ENCODE measurements at regions not wholly inside any gene's neighbourhood (a gene's known extent, or its start where the extent isn't known, plus 50 kb on each side); places are given as distances from the start of the nearest gene placed in this dataset.
A peak's percentile ranks its signal among the peaks of the same experiment; 100 is the strongest.

- FAIRE-seq: no peak
- H3K4me3 ChIP-seq (ENCODE audit: low read depth, low read length): no peak overlapping the region
- no peaks in the 10 kb centered on the region for H3K36me3 ChIP-seq (ENCODE audit: control insufficient read depth, insufficient read depth, low read length)
- no peak for DNase-seq (ENCODE audit: low read depth)
- H3K27me3 ChIP-seq (ENCODE audit: control insufficient read depth, insufficient read depth, low read length): no peaks in the 10 kb centered on the region
- TF ChIP-seq CTCF (IDR thresholded peaks at IDR 0.05; ENCODE audit: insufficient read depth, low read length, severe bottlenecking): no peak
Measured at GRCh38 chr10:90424730-90425129, 433.1 kb downstream of the HTR7 start.

- DNase-seq (ENCODE audit: low read depth) (no peak), FAIRE-seq (no peak)
- no peaks in the 10 kb centered on the region for H3K27me3 ChIP-seq (ENCODE audit: control insufficient read depth, insufficient read depth, low read length)
- H3K36me3 ChIP-seq (ENCODE audit: control insufficient read depth, insufficient read depth, low read length): no peaks in the 10 kb centered on the region
- no peak for TF ChIP-seq CTCF (IDR thresholded peaks at IDR 0.05; ENCODE audit: insufficient read depth, low read length, severe bottlenecking)
- no peak overlapping the region for H3K4me3 ChIP-seq (ENCODE audit: low read depth, low read length)
Measured at GRCh38 chr10:90430186-90430585, 427.7 kb downstream of the HTR7 start.

DNA sequence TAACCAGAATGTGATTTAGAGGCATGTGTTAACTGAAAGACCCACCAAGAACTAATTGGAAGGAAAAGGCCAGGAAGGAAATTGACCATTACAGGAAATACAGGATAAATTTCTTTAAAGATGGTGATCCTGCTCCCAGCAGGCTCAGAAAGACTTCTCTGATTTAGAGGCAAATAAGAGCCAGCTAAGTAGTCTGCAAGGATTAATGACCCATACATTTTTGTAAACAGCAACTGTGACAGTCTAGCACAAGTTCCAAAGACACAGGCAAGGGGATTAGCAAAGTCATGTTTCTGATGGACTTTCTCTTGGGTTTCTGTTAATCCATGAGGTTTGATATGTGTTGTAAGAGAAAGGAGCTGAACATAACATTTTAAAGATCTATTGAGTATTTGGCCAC, 425.0 kb downstream of the HTR7 start:
- TF ChIP-seq CTCF (IDR thresholded peaks at IDR 0.05; ENCODE audit: insufficient read depth, low read length, severe bottlenecking): no peak
- FAIRE-seq (no peak), DNase-seq (ENCODE audit: low read depth) (no peak)
- H3K4me3 ChIP-seq (ENCODE audit: low read depth, low read length): no peak overlapping the region
- no peaks in the 10 kb centered on the region for H3K27me3 ChIP-seq (ENCODE audit: control insufficient read depth, insufficient read depth, low read length)
- H3K36me3 ChIP-seq (ENCODE audit: control insufficient read depth, insufficient read depth, low read length): no peaks in the 10 kb centered on the region

GRCh38 chr10:90435296-90435695, 422.5 kb downstream of the HTR7 start:
- no peak for TF ChIP-seq CTCF (IDR thresholded peaks at IDR 0.05; ENCODE audit: insufficient read depth, low read length, severe bottlenecking)
- no peak for FAIRE-seq
- DNase-seq (ENCODE audit: low read depth): peak; percentile 57
- Histone ChIP-seq H3K36me3 (ENCODE audit: control insufficient read depth, insufficient read depth, low read length) (no peaks in the 10 kb centered on the region), H3K4me3 (ENCODE audit: low read depth, low read length) (no peak overlapping the region), H3K27me3 (ENCODE audit: control insufficient read depth, insufficient read depth, low read length) (no peaks in the 10 kb centered on the region)

- H3K4me3 ChIP-seq (ENCODE audit: low read depth, low read length): no peak overlapping the region
- H3K36me3 ChIP-seq (ENCODE audit: control insufficient read depth, insufficient read depth, low read length): no peaks in the 10 kb centered on the region
- H3K27me3 ChIP-seq (ENCODE audit: control insufficient read depth, insufficient read depth, low read length): no peaks in the 10 kb centered on the region
- DNase-seq (ENCODE audit: low read depth): peak; percentile 76
- no peak for TF ChIP-seq CTCF (IDR thresholded peaks at IDR 0.05; ENCODE audit: insufficient read depth, low read length, severe bottlenecking)
- FAIRE-seq: no peak
Measured at GRCh38 chr10:90437452-90437851, 420.4 kb downstream of the HTR7 start.

GRCh38 chr10:90440870-90441269, 417.0 kb downstream of the HTR7 start:
- DNase-seq (ENCODE audit: low read depth) (no peak), FAIRE-seq (no peak)
- Histone ChIP-seq H3K4me3 (ENCODE audit: low read depth, low read length) (no peak overlapping the region), H3K27me3 (ENCODE audit: control insufficient read depth, insufficient read depth, low read length) (no peaks in the 10 kb centered on the region), H3K36me3 (ENCODE audit: control insufficient read depth, insufficient read depth, low read length) (no peaks in the 10 kb centered on the region)
- no peak for TF ChIP-seq CTCF (IDR thresholded peaks at IDR 0.05; ENCODE audit: insufficient read depth, low read length, severe bottlenecking)
